Left colon (tissue), 2 donors: ENCODE measurements at regions not wholly inside any gene's neighbourhood (a gene's known extent, or its start where the extent isn't known, plus 50 kb on each side); places are given as distances from the start of the nearest gene placed in this dataset.

Experiments
- ATAC-seq: fragments of 200-7000 bp; cut with Tn5 transposase; one replicate; pipeline ENCODE4 v1.9.1; 2020; ENCODE audit warnings: mild to moderate bottlenecking, moderate library complexity
- DNase-seq, 2 donors: peaks; one replicate each; pipeline ENCODE4 v3.0.0-alpha.2; 2020
- intact Hi-C, 2 donors: fragments of 100-400 bp; cut with DNase I in 1 of 2; cut with micrococcal nuclease in 1 of 2; formaldehyde crosslinking; loops; one replicate each; pipeline versions ENCODE4 v1.11.2 to v1.14.0; 2022; cut with DNase I, micrococcal nuclease
- donor health status: DM: no; HTN: no; CAD: no.
- donor health status: DM: yes; HTN: yes; CAD: no.

- DNase-seq = no peak
- intact Hi-C loops = no loop called here
- no peak for ATAC-seq
Measured at GRCh38 chr1:239586128-239586527, 199.8 kb downstream of the CHRM3 start.

- intact Hi-C loops = no loop called here
- no peak for DNase-seq
- no peak for ATAC-seq
Measured at GRCh38 chr1:239587066-239587465, 200.7 kb downstream of the CHRM3 start.

- intact Hi-C loops = no loop called here
- ATAC-seq (no peak), DNase-seq (no peak)
Measured at GRCh38 chr1:239587574-239588369, 201.4 kb downstream of the CHRM3 start.

GRCh38 chr1:239590556-239590955, 204.2 kb downstream of the CHRM3 start:
- no peak for ATAC-seq
- intact Hi-C loops = no loop called here
- DNase-seq = no peak

GRCh38 chr1:239593527-239593926, 207.2 kb downstream of the CHRM3 start:
- intact Hi-C loops = no loop called here
- ATAC-seq = no peak
- DNase-seq = no peak

GRCh38 chr1:239600588-239600987, 214.2 kb downstream of the CHRM3 start:
- intact Hi-C loops = no loop called here
- DNase-seq (no peak), ATAC-seq (no peak)

GRCh38 chr1:239601108-239601507, 214.7 kb downstream of the CHRM3 start:
- no peak for ATAC-seq
- intact Hi-C loops = no loop called here
- no peak for DNase-seq

GRCh38 chr1:239603530-239603929, 217.2 kb downstream of the CHRM3 start:
- no peak for ATAC-seq

GRCh38 chr1:239606850-239607400, 220.6 kb downstream of the CHRM3 start:
- no peak for ATAC-seq
- intact Hi-C loops = no loop called here

More at GRCh38 chr1:239603530-239603929, 217.2 kb downstream of the CHRM3 start:
- intact Hi-C loops = no loop called here
- no peak for DNase-seq

GRCh38 chr1:239608469-239608868, 222.1 kb downstream of the CHRM3 start:
- intact Hi-C loops = no loop called here
- no peak for DNase-seq

More at GRCh38 chr1:239606850-239607400, 220.6 kb downstream of the CHRM3 start:
- DNase-seq = no peak

GRCh38 chr1:239612379-239612778, 226.0 kb downstream of the CHRM3 start:
- intact Hi-C loops = no loop called here
- no peak for DNase-seq
- no peak for ATAC-seq

More at GRCh38 chr1:239608469-239608868, 222.1 kb downstream of the CHRM3 start:
- no peak for ATAC-seq

- DNase-seq = no peak
- no peak for ATAC-seq
- intact Hi-C loops = no loop called here
Measured at GRCh38 chr1:239616673-239617072, 230.3 kb downstream of the CHRM3 start.

GRCh38 chr1:239617259-239617658, 230.9 kb downstream of the CHRM3 start:
- ATAC-seq (no peak), DNase-seq (no peak)
- intact Hi-C loops = no loop called here

- no peak for ATAC-seq
- no peak for DNase-seq
- intact Hi-C loops = no loop called here
Measured at GRCh38 chr1:239617731-239618130, 231.4 kb downstream of the CHRM3 start.

- ATAC-seq (no peak), DNase-seq (no peak)
- intact Hi-C loops = no loop called here
Measured at GRCh38 chr1:239619190-239619589, 232.8 kb downstream of the CHRM3 start.

- DNase-seq (no peak), ATAC-seq (no peak)
- intact Hi-C loops = no loop called here
Measured at GRCh38 chr1:239630767-239631166, 244.4 kb downstream of the CHRM3 start.

GRCh38 chr1:239633432-239633831, 247.1 kb downstream of the CHRM3 start:
- DNase-seq (no peak), ATAC-seq (no peak)
- intact Hi-C loops = no loop called here

- no peak for DNase-seq
- no peak for ATAC-seq
- intact Hi-C loops = no loop called here
Measured at GRCh38 chr1:239635276-239635675, 248.9 kb downstream of the CHRM3 start.

- ATAC-seq = no peak
- DNase-seq = no peak
- intact Hi-C loops = no loop called here
Measured at GRCh38 chr1:239636347-239636746, 250.0 kb downstream of the CHRM3 start.

- DNase-seq = no peak
- intact Hi-C loops = no loop called here
- no peak for ATAC-seq
Measured at GRCh38 chr1:239644604-239645003, 258.2 kb downstream of the CHRM3 start.

GRCh38 chr1:239647045-239647444, 260.7 kb downstream of the CHRM3 start:
- DNase-seq (no peak), ATAC-seq (no peak)
- intact Hi-C loops = no loop called here
